ENCODE measurements at regions not wholly inside any gene's neighbourhood (a gene's known extent, or its start where the extent isn't known, plus 50 kb on each side); places are given as distances from the start of the nearest gene placed in this dataset.

DNA sequence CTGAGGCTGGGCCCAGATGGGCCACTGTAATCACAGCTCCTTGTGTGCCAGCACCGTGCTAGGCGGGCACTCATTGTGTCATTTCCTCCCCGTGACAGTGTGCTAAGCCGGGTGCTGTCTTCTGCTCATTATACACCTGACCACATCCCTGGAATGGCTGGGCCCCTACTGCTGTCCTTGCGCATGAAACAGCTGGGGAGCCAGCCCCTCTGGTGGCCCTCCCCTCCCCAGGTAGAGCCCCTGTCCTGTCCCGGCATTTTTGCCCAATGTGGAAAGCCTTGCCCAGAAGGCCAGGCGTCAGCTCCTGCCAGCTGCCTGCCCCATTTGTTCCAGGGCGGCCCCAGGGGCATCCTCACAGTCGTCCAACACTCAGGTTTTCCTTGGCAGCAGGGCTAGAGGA is 107.4 kb upstream of the CASZ1 start:
- H3K27me3 ChIP-seq: peaks cover 0 to 5% of the 10 kb centered on the region in 2 donors
- H3K36me3 ChIP-seq (replicated peaks in 1 of 2; ENCODE audit: insufficient read depth in 1 of 2, low read depth in 2 of 2): no peaks in the 10 kb centered on the region
- no peak for ATAC-seq
- intact Hi-C loops (cut with DNase I): no loop called here
- TF ChIP-seq, protein P1, sequence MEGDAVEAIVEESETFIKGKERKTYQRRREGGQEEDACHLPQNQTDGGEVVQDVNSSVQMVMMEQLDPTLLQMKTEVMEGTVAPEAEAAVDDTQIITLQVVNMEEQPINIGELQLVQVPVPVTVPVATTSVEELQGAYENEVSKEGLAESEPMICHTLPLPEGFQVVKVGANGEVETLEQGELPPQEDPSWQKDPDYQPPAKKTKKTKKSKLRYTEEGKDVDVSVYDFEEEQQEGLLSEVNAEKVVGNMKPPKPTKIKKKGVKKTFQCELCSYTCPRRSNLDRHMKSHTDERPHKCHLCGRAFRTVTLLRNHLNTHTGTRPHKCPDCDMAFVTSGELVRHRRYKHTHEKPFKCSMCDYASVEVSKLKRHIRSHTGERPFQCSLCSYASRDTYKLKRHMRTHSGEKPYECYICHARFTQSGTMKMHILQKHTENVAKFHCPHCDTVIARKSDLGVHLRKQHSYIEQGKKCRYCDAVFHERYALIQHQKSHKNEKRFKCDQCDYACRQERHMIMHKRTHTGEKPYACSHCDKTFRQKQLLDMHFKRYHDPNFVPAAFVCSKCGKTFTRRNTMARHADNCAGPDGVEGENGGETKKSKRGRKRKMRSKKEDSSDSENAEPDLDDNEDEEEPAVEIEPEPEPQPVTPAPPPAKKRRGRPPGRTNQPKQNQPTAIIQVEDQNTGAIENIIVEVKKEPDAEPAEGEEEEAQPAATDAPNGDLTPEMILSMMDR (IDR thresholded peaks at IDR 0.05): no peak
- TF ChIP-seq POLR2A (IDR thresholded peaks at IDR 0.05): no peak
- 72 to 90% methylated on average over 5 to 9 of the region's 9 CpGs for WGBS, 2 donors
- H3K4me3 ChIP-seq: no peak overlapping the region
- no peaks in the 10 kb centered on the region for H3K9me3 ChIP-seq
- H3K27ac ChIP-seq: no peak overlapping the region
- no peak for DNase-seq
- H3K4me1 ChIP-seq: no peaks in the 10 kb centered on the region

DNA sequence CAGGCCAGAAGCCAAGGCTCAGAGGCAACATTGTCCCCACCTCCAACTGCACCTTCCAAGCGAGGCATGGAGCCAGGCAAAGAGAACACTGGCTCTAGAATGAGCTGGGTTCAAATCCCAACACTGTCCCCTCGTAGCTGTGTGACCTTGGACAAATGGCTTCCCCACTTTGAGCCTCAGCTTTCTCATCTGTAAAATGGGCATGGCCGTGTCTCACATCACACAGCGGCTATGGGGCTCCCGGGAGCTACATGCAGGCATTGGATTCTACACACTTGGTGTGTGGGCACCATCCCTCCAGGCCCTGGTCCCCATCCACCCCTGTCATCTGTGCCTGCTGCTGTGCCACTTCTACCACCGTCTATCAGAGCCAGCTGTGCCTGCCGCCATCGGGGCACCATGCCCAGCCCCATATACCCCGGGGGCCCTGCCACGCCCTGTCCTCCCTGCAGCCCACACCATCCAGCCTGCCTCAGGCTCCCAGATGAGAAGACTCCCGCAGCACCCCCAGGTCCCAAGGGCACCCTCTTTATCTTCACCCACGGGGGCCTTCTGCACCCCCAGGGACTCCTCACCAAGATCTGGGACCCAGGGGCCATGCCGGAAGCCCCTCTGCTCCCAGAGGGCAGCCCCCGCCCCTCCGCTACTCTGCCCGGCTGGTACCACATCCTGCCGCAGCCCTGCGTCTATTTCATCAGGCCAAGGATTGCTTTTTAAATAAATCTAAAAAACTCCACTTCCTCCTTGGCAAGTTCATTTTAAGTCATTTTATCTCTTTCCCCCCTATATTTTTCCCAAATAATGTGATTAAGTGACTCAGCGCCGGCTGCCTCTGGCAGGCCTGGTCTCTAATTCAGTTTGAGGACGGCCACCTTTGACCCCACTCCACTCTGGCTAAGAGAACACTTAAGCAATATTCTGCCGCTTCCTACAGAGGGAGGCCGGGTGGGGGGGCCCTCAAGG is 107.8 kb upstream of the TARDBP start:
- Histone ChIP-seq H3K36me3 (replicated peaks in 1 of 2; ENCODE audit: insufficient read depth in 1 of 2, low read depth in 2 of 2) (no peaks in the 10 kb centered on the region), H3K4me3 (no peak overlapping the region), H3K27me3 (no peaks in the 10 kb centered on the region), H3K4me1 (no peaks in the 10 kb centered on the region), H3K9me3 (no peaks in the 10 kb centered on the region), H3K27ac (no peak overlapping the region)
- intact Hi-C loops (cut with DNase I): no loop called here
- 58 to 61% methylated on average over 22 to 23 of the region's 23 CpGs for WGBS, 2 donors
- no peak for ATAC-seq
- TF ChIP-seq, protein P1 (IDR thresholded peaks at IDR 0.05): no peak
- no peak for DNase-seq

DNA sequence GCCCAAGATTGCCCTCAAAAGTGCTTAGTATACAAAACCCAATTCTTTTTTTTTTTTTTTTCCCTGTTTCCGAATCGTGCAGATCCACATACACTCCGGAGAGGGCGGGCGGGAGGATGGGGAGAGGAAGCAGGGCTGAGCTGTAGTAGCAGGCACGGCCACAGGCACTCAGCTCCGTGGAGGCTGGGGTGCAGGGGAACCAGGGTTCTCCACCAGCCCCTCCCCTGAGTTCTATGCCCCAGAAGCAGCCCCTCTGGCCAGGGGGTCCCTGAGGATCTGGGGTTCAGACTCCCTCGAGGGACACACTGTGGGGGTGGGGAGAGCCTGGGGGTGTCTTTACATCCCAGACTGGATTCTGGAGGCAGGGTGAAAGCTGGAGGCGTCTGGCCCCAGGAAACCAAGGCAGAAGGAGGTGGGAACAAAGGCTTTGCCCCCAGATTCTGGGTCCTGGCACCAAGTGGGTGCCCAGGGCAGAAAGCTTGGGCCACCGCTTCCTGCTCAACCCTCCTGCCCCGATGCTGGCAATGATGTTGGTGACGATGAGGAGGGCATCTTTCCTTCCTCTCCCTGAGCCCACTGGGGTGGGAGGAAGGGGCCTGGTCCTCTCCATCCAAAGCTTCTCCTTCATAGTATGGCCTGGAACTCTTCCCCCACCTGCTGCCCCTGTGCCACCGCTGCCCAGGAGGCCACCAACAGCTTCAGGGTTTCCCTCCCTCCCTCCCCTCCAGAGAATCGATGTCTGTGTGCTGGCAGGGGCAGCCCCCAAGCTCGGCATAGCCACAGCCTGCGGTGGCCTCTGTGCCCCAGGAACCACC is 106.4 kb upstream of the TARDBP start:
- Histone ChIP-seq H3K27me3 (no peaks in the 10 kb centered on the region), H3K27ac (no peak overlapping the region), H3K36me3 (replicated peaks in 1 of 2; ENCODE audit: insufficient read depth in 1 of 2, low read depth in 2 of 2) (no peaks in the 10 kb centered on the region), H3K9me3 (no peaks in the 10 kb centered on the region), H3K4me1 (no peaks in the 10 kb centered on the region), H3K4me3 (no peak overlapping the region)
- no peak for TF ChIP-seq POLR2A (IDR thresholded peaks at IDR 0.05)
- no peak for ATAC-seq
- no peak for DNase-seq
- 56 to 62% methylated on average over 12 to 16 of the region's 16 CpGs for WGBS, 2 donors
- intact Hi-C loops (cut with DNase I): no loop called here

DNA sequence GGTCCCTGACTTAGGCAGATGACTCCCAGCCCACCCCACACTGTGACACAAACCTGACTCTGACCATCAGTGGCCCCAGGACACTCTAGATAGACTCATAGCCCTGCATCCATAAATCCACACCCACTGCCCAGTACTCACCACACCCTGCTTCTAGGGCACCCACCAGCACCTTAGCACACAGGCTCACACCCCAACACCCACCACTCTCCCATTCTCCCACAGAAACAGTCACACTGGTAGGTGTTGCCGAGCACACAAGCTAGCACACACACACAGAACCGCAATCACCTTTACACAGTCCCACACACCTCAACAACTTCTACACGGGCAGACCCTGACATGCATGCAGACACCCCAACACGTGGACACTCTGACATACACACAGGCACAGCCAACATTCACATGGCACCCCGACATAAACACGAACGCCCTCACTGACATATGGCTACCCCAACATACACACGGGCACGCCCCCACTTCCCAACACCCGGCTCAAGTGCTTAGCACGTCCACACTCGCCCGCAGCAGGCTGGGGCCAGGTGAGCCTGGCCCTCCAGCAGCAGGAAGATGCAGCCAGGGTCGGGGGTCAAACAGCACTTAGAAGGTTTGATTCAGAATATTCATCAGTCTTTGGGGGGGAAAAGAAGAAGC is 105.5 kb upstream of the TARDBP start:
- DNase-seq (no peak), ATAC-seq (no peak)
- Histone ChIP-seq H3K9me3 (no peaks in the 10 kb centered on the region), H3K36me3 (replicated peaks in 1 of 2; ENCODE audit: insufficient read depth in 1 of 2, low read depth in 2 of 2) (no peaks in the 10 kb centered on the region), H3K4me1 (no peaks in the 10 kb centered on the region), H3K4me3 (no peak overlapping the region), H3K27me3 (no peaks in the 10 kb centered on the region), H3K27ac (no peak overlapping the region)
- TF ChIP-seq POLR2A (IDR thresholded peaks at IDR 0.05): no peak
- TF ChIP-seq, protein P1 (IDR thresholded peaks at IDR 0.05): no peak
- intact Hi-C loops (cut with DNase I): no loop called here
- WGBS, 2 donors: 62 to 65% methylated on average over 14 of the region's 14 CpGs

GRCh38 chr1:10908266-10908665 is 104.2 kb upstream of the TARDBP start:
- no peak overlapping the region for H3K27ac ChIP-seq
- no peak for TF ChIP-seq POLR2A (IDR thresholded peaks at IDR 0.05)
- TF ChIP-seq, protein P1 (IDR thresholded peaks at IDR 0.05): no peak
- H3K9me3 ChIP-seq: no peaks in the 10 kb centered on the region
- intact Hi-C loops (cut with DNase I): no loop called here
- DNase-seq: no peak
- H3K36me3 ChIP-seq (replicated peaks in 1 of 2; ENCODE audit: insufficient read depth in 1 of 2, low read depth in 2 of 2): no peaks in the 10 kb centered on the region
- no peak for ATAC-seq
- H3K27me3 ChIP-seq: no peaks in the 10 kb centered on the region
- WGBS, 2 donors: 73 to 87% methylated on average over 4 to 6 of the region's 6 CpGs
- no peak overlapping the region for H3K4me3 ChIP-seq
- no peaks in the 10 kb centered on the region for H3K4me1 ChIP-seq

Measured in body of pancreas (tissue), 4 donors.